MM.1S (cell line): ENCODE measurements at regions not wholly inside any gene's neighbourhood (a gene's known extent, or its start where the extent isn't known, plus 50 kb on each side); places are given as distances from the start of the nearest gene placed in this dataset.

Experiments
- CTCF ChIP-seq: fragments of 300-600 bp; sonication (generic); IDR thresholded peaks from 2 replicates; pipeline ENCODE4 v1.5.1; 2016; ENCODE audit warnings: antibody characterized with exemption, low read length, mixed read lengths
- EZH2phosphoT487 ChIP-seq: fragments of 300-600 bp; sonication (generic); IDR thresholded peaks from 2 replicates; pipeline ENCODE4 v1.6.1; 2018; ENCODE audit warnings: antibody characterized with exemption, low read length

- no peak for TF ChIP-seq CTCF
- TF ChIP-seq EZH2phosphoT487: no peak
These were observed 683.0 kb downstream of the DSC3 start for GRCh38 chr18:30359521-30359920.
